ENCODE measurements at regions not wholly inside any gene's neighbourhood (a gene's known extent, or its start where the extent isn't known, plus 50 kb on each side); places are given as distances from the start of the nearest gene placed in this dataset.

DNA sequence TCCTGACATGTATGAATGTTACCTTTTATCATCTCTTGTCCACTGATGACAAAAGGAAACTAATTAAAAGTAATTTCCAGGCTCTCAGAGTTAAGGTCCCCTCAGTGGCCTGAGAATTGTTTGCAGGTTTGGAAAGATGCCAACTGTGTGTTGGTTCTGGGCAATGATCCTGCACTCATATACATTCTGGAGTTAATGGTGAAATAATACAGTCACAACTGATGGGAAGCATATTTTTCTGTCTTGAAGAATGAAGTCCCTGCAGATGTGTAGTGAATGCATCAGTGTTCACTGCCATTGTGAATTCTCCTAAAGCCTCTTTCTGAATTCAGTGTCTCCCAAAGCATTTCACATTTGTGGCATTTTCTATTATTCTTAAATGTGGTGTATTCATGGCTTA, 238.1 kb upstream of the PPP1R2C start:
- TF ChIP-seq EZH2 (IDR thresholded peaks at IDR 0.05; ENCODE audit: borderline replicate concordance, insufficient read depth, low read depth, low read length, poor library complexity, severe bottlenecking), result no peak
- TF ChIP-seq, protein P1, sequence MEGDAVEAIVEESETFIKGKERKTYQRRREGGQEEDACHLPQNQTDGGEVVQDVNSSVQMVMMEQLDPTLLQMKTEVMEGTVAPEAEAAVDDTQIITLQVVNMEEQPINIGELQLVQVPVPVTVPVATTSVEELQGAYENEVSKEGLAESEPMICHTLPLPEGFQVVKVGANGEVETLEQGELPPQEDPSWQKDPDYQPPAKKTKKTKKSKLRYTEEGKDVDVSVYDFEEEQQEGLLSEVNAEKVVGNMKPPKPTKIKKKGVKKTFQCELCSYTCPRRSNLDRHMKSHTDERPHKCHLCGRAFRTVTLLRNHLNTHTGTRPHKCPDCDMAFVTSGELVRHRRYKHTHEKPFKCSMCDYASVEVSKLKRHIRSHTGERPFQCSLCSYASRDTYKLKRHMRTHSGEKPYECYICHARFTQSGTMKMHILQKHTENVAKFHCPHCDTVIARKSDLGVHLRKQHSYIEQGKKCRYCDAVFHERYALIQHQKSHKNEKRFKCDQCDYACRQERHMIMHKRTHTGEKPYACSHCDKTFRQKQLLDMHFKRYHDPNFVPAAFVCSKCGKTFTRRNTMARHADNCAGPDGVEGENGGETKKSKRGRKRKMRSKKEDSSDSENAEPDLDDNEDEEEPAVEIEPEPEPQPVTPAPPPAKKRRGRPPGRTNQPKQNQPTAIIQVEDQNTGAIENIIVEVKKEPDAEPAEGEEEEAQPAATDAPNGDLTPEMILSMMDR (IDR thresholded peaks at IDR 0.05), result no peak

Data from B cell (primary cell).